ENCODE measurements at regions not wholly inside any gene's neighbourhood (a gene's known extent, or its start where the extent isn't known, plus 50 kb on each side); places are given as distances from the start of the nearest gene placed in this dataset.

GRCh38 chr13:59340151-59340550 is 823.6 kb downstream of the DIAPH3 start:
- Histone ChIP-seq H2AFZ (ENCODE audit: insufficient read depth, low read depth, low read length, poor library complexity, severe bottlenecking) (no peak overlapping the region), H3K79me2 (ENCODE audit: control insufficient read depth, insufficient read depth, low read length) (no peaks in the 10 kb centered on the region), H3K4me2 (replicated peaks; ENCODE audit: low read depth, low read length, poor library complexity, severe bottlenecking) (no peak overlapping the region), H3K27me3 (replicated peaks in 1 of 4; ENCODE audit: control extremely low read depth in 1 of 4, control insufficient read depth in 3 of 4, insufficient read depth in 4 of 4, low read length in 3 of 4) (no peaks in the 10 kb centered on the region), H3K36me3 (replicated peaks in 1 of 2; ENCODE audit: control extremely low read depth in 1 of 2, control insufficient read depth in 1 of 2, extremely low read depth in 1 of 2, insufficient read depth in 2 of 2, low read length in 1 of 2) (no peaks in the 10 kb centered on the region), H3K27ac (ENCODE audit: low read length in 2 of 2) (no peak overlapping the region), H3K4me1 (ENCODE audit: control insufficient read depth in 2 of 2, insufficient read depth in 2 of 2, low read length in 2 of 2) (no peaks in the 10 kb centered on the region), H3K4me3 (ENCODE audit: control extremely low read depth in 1 of 5, extremely low read depth in 1 of 5, insufficient read depth in 1 of 5, low read depth in 2 of 5, low read length in 4 of 5) (no peak overlapping the region), H3K9ac (ENCODE audit: low read length) (no peak overlapping the region), H4K20me1 (ENCODE audit: control insufficient read depth, insufficient read depth, low read length, poor library complexity, severe bottlenecking) (no peaks in the 10 kb centered on the region), H3K9me3 (ENCODE audit: control extremely low read depth in 1 of 3, control insufficient read depth in 2 of 3, insufficient read depth in 1 of 3, low read length in 2 of 3) (no peaks in the 10 kb centered on the region)
- CTCF ChIA-PET: no interaction called here
- no peaks in the 10 kb centered on the region for H3K27me3 Mint-ChIP-seq
- H3K9me3 Mint-ChIP-seq (ENCODE audit: insufficient read depth): no peaks in the 10 kb centered on the region
- ATAC-seq (ENCODE audit: low read depth) (no peak), DNase-seq (no peak)
- no peak overlapping the region for H3K27ac Mint-ChIP-seq
- no peak overlapping the region for H3K4me3 Mint-ChIP-seq
- no peaks in the 10 kb centered on the region for H3K4me1 Mint-ChIP-seq
- WGBS (ENCODE audit: insufficient coverage): no CpG with 5 or more reads among the region's 5 CpGs
- no peak for TF ChIP-seq CTCF (IDR thresholded peaks at IDR 0.05)
- no peak for TF ChIP-seq EZH2 (IDR thresholded peaks at IDR 0.05; ENCODE audit: borderline replicate concordance, insufficient read depth, low read depth, low read length, poor library complexity, severe bottlenecking)
- intact Hi-C loops (cut with micrococcal nuclease): no loop called here
- POLR2A ChIA-PET: no interaction called here

- no peaks in the 10 kb centered on the region for H3K9me3 Mint-ChIP-seq (ENCODE audit: insufficient read depth)
- H3K4me1 Mint-ChIP-seq: no peaks in the 10 kb centered on the region
- Histone ChIP-seq H3K27ac (ENCODE audit: low read length in 2 of 2) (no peak overlapping the region), H3K4me1 (ENCODE audit: control insufficient read depth in 2 of 2, insufficient read depth in 2 of 2, low read length in 2 of 2) (no peaks in the 10 kb centered on the region), H3K4me2 (replicated peaks; ENCODE audit: low read depth, low read length, poor library complexity, severe bottlenecking) (no peak overlapping the region), H3K36me3 (replicated peaks in 1 of 2; ENCODE audit: control extremely low read depth in 1 of 2, control insufficient read depth in 1 of 2, extremely low read depth in 1 of 2, insufficient read depth in 2 of 2, low read length in 1 of 2) (no peaks in the 10 kb centered on the region), H3K79me2 (ENCODE audit: control insufficient read depth, insufficient read depth, low read length) (no peaks in the 10 kb centered on the region), H3K9ac (ENCODE audit: low read length) (no peak overlapping the region), H3K4me3 (ENCODE audit: control extremely low read depth in 1 of 5, extremely low read depth in 1 of 5, insufficient read depth in 1 of 5, low read depth in 2 of 5, low read length in 4 of 5) (no peak overlapping the region), H4K20me1 (ENCODE audit: control insufficient read depth, insufficient read depth, low read length, poor library complexity, severe bottlenecking) (no peaks in the 10 kb centered on the region), H3K9me3 (ENCODE audit: control extremely low read depth in 1 of 3, control insufficient read depth in 2 of 3, insufficient read depth in 1 of 3, low read length in 2 of 3) (no peaks in the 10 kb centered on the region), H2AFZ (ENCODE audit: insufficient read depth, low read depth, low read length, poor library complexity, severe bottlenecking) (no peak overlapping the region), H3K27me3 (replicated peaks in 1 of 4; ENCODE audit: control extremely low read depth in 1 of 4, control insufficient read depth in 3 of 4, insufficient read depth in 4 of 4, low read length in 3 of 4) (no peaks in the 10 kb centered on the region)
- H3K4me3 Mint-ChIP-seq: no peak overlapping the region
- TF ChIP-seq EZH2 (IDR thresholded peaks at IDR 0.05; ENCODE audit: borderline replicate concordance, insufficient read depth, low read depth, low read length, poor library complexity, severe bottlenecking) (no peak), CTCF (IDR thresholded peaks at IDR 0.05) (no peak)
- 80% methylated on average over 1 of the region's 3 CpGs for WGBS (ENCODE audit: insufficient coverage)
- H3K27ac Mint-ChIP-seq: no peak overlapping the region
- ATAC-seq (ENCODE audit: low read depth): no peak
- H3K27me3 Mint-ChIP-seq: no peaks in the 10 kb centered on the region
- DNase-seq: no peak
- ChIA-PET CTCF (no interaction called here), POLR2A (no interaction called here)
- intact Hi-C loops (cut with micrococcal nuclease): no loop called here
Measured at GRCh38 chr13:59340581-59340980, 823.1 kb downstream of the DIAPH3 start.
